ENCODE measurements at regions not wholly inside any gene's neighbourhood (a gene's known extent, or its start where the extent isn't known, plus 50 kb on each side); places are given as distances from the start of the nearest gene placed in this dataset.

GRCh38 chr2:134131681-134132489 is 122.0 kb upstream of the MGAT5 start:
- no peak for DNase-seq

DNA sequence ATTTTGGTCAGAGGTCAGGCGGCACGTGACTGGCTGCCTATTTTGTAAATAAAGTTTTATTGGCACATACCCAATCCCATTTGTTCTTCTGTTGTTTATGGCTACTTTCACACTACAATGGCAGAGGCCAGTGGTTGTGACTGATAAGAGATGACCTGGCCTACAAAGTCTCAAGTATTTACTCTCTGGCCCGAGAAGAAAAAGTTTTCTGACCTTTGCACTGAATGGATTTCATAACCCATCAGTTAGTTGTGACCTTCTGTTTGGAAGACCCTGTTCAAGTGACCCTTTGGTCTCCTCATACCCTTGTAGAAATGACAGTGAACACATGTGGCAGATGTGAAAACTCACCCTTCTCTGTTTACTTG is 121.4 kb upstream of the MGAT5 start:
- DNase-seq = no peak

DNA sequence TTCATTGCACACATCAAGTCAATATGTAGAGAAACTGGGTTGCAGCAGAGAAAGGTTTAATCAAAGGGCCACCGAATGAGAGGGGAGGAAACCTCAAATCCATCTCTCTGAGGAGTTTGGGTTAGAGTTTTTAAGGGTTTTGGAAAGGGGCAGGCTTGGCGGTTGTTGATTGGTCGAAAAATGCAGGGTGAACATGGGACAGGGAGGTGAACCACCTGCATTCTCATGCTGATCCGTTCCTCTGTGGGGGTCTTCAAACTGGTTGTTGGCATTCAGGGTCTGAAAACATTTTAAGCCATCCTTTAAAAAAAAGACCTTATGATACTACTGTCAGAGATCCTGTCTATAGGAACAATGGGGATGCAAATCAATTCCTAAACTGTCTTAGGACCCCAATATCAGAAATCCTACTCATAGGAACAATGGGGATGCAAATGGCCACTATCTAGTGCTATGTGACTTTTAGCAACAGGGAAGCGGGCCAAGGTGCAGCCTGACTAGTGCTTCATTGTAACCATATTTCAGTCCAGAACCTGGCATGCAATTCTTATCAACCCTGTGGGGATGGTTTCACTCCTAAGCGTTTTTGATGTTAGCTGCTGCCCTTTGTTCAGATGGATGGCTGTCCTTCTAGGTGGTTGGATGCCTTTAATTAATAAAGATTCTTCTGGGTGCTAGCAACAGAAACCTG is 120.1 kb upstream of the MGAT5 start:
- no peak for DNase-seq

DNA sequence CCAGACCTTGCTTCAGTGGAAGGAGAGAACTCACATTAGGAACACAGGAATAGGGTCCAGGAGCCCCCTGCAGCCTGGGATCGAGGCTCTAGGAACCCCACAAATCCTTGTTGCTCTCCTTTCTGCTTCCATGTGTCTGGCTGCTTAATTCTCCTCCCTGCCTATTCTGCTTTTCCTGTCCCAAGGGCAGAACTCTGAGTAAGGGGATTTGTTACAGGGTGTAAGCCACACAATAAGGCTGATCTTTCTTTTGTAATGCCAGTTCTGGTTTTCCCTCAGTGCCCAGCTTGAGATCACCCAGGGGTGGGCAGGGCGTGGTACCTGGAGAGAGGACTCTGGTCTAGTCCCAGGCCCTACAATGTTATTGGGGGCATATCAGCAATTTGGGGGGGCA is 119.6 kb upstream of the MGAT5 start:
- no peak for DNase-seq

DNA sequence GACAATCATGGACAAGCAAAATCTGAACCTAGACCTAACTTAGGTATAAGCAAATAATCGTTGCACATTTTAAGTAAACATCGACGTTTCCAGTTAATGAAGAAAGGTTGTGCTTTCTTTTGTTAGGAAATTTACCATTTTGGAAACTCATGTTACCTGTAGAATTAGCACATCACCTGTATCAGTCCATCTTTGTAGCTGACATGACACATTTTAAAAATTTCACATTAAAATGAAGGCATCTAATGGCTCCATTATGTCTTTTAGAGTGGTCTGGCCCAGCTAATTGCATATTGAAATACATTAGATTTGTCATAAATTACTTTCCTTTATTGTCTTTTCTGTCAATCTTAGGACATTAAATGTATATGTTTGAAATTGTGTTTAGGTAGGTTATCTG is 119.0 kb upstream of the MGAT5 start:
- DNase-seq = no peak

GRCh38 chr2:134135793-134136192 is 118.1 kb upstream of the MGAT5 start:
- no peak for DNase-seq

GRCh38 chr2:134136731-134137130 is 117.1 kb upstream of the MGAT5 start:
- DNase-seq = no peak

GRCh38 chr2:134137182-134137611 is 116.7 kb upstream of the MGAT5 start:
- no peak for DNase-seq

- no peak for DNase-seq
These were observed 115.8 kb upstream of the MGAT5 start for GRCh38 chr2:134138115-134138514.

- no peak for DNase-seq
These were observed 114.3 kb upstream of the MGAT5 start for GRCh38 chr2:134139611-134140010.

- no peak for DNase-seq
These were observed 113.6 kb upstream of the MGAT5 start for GRCh38 chr2:134140251-134140661.

- no peak for DNase-seq
These were observed 112.1 kb upstream of the MGAT5 start for GRCh38 chr2:134141598-134142340.

DNA sequence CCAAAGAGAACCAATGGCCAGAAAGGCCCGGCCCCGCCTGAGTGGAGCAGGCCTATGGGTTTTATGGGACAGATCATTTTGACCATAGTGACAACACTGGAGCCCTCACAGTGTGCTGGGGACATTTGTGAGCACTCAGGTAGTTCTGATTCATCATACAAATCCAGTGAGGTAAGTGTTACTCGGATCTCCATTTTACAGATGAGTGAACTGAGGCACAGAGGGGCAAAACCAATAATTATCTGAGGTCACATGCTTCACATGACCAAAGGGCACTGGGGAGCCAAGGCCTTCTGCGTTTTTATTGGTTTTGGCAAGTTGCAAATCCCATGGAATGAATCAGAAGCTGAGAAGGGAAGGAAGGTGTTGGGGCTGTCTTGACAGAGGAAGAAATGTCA is 111.5 kb upstream of the MGAT5 start:
- DNase-seq = no peak

DNA sequence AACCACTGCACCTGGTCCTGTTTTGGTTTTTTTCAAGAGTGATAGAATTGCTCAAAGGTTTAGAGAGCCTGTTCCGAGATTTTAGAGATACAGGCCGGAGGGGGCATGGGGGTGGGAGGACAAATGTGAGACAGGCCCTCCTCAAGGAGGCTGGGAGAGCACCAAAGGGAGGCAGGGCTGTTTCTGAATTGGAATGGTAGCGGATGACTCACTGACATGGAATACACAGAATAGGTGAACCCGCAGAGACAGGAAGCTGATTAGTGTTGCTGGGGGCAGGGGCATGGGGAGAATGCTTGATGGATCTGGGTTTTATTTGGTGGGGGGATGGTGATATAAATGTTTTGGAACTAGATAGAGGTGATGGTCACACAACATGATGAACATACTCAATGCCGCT is 111.0 kb upstream of the MGAT5 start:
- no peak for DNase-seq

DNA sequence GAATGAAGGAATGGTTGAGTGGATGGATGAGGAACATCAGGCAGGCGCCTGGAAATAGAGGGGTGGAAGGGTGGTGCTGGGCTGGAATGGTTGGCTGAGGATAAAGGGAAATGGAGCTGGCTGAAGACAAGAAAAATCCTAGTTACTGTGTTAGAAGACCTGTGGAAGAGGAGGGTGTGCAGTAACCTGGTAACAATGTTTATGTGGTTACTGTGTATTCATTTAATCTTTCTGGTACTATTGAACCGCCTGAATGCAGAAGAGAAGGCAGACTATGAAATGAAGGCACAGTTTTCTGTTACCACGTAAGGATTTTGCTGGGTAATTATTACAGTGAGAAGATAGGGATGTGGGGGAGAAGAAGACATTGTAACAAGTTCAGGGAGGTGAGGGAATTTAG is 110.3 kb upstream of the MGAT5 start:
- no peak for DNase-seq

DNA sequence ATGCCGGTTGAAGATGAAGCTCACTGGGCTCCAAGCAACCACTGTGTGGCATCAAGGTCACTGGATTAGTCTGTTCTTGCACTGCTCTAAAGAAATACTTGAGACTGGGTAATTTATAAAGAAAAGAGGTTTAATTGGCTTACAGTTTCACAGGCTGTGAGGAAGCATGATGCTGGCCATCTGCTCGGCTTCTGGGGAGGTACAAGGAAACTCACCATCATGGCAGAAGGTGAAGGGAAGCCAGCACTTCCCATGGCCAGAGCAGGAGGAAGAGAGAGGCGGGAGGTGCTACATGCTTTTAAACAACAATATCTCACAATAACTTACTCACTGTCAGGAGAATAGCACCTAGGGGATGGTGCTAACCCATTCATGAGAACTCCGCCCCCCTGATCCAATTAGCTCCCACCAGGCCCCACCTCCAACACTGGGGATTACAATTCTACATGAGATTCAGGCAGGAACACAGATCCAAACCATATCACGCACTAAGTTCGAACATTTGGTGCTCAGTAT is 109.7 kb upstream of the MGAT5 start:
- no peak for DNase-seq

DNA sequence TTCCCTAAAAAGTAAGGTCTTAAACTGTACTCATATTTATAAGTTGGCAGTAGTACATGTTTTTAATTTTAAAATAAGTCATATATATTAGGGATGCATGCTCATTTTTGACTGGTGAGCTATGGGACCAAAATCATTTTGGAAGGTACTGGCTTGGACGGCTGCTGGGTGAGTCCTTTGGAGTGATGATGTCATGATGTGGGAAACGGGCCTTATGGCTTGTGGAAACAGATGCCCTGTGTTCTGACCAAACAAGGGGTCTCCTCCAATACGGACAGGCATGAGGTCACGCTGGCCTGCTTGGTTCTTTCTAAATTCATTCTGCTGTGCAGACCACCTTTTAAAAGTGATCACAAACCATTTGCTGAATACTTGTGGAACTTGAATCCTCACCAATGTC is 109.2 kb upstream of the MGAT5 start:
- no peak for DNase-seq

DNA sequence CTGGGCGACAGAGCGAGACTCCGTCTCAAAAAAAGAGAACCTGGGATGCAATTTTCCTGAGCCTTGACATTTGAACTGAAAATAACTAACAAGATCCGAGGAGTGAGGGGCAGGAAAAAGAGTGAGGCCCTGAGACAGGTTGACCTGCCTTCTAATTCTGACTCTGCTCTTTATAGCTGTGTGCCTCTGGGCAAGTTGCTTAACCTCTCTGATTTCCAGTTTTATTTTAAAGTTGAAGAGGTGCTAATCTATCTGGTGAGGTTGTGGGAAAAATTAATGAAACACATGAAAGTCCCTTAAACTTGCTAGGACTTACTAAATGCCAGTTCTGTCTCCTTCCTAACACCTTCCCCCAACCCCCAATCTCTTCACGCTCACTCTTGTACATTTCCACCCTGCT is 108.4 kb upstream of the MGAT5 start:
- no peak for DNase-seq

GRCh38 chr2:134146161-134146560 is 107.7 kb upstream of the MGAT5 start:
- DNase-seq = no peak

DNA sequence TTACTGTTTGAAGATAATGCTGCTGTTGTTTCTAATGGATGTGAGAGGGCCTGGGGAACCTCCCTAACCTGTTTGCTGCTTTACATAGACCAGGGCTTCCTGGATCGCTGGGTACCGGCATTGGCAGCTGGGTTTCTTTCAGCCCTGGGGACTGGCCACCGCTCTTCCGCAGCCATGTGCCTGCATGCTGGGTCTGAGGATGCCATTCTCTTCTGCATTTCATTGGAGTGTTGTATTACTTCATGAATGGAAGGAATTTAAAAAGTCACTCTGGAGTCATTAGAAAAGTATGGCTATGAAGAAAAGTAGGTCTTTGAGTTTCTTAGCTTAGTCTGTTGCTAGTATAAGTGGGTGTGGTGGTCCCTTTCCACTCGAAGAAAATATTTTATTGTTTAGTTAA is 107.3 kb upstream of the MGAT5 start:
- DNase-seq = no peak

DNA sequence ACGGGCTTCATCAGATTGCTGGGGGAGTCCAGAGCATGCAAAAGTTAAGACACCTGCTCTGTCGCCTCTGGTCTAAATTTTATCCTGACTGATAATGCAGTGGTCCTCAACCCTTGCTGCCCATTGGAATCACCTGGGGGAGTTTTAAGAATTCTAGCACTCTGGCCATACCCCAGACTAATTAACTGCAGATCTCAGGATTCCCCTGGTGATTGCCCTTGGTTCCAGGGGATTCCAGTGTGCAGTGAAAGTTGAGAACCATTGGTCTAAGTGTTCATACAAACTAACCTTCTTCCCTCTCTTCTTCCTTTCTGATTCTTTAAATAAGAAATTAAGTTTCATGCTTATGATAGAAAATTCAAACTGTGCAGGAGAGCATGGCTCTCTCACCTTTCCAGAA is 105.7 kb upstream of the MGAT5 start:
- no peak for DNase-seq

DNA sequence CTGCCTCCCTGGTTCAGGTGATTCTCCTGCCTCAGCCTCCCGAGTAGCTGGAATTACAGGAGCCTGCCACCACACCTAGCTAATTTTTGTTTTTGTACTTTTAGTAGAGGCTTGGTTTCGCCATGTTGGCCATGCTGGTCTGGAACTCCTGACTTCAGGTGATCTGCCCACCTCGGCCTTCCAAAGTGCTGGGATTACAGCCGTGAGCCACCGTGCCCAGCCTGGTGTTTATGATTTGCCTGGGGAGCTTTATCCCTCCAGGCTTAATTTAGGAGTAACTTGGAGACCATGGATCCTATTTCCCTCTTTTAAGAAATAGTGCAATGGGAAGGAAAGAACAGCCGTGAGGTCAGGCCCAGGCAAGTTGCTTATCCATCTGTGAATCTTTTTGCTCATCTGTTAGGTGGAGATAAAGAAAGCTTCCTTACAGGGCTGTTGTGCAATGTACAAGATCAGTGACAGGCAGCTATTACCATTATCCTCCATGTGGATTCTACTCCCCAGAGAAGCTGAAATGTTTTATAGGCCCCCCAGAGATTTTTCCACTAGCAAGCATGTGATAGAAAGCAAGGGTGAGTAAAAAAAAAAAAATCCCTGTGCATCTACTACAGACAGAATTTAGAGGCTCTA is 104.9 kb upstream of the MGAT5 start:
- DNase-seq = no peak

GRCh38 chr2:134149904-134150303 is 104.0 kb upstream of the MGAT5 start:
- DNase-seq = no peak

All from CD4-positive, alpha-beta T cell treated with Interleukin-6 for 4 hours (primary cell).